Breast epithelium (tissue), 4 donors: ENCODE measurements at regions not wholly inside any gene's neighbourhood (a gene's known extent, or its start where the extent isn't known, plus 50 kb on each side); places are given as distances from the start of the nearest gene placed in this dataset.

Source experiments
- DNase-seq, 2 donors: peaks; one replicate each; pipeline ENCODE4 v3.0.0-alpha.2; 2019; ENCODE audit warnings: low spot score in 2 of 2
- H3K27ac ChIP-seq, 2 donors: fragments of 200-600 bp; sonication (generic) in 1 of 2; one replicate each; pipeline ENCODE4 v1.5.1; 2016 to 2019; ENCODE audit warnings: mild to moderate bottlenecking in 1 of 2
- H3K27me3 ChIP-seq, 2 donors: fragments of 200-600 bp; sonication (generic) in 1 of 2; one replicate each; pipeline versions ENCODE4 v1.5.1 to v1.6.0; 2017 to 2019; ENCODE audit warnings: control low read depth in 1 of 2, mild to moderate bottlenecking in 1 of 2
- H3K36me3 ChIP-seq: fragments of 200-600 bp; one replicate; pipeline ENCODE4 v1.5.1; 2019
- H3K4me1 ChIP-seq, 2 donors: fragments of 200-600 bp; sonication (generic); one replicate each; pipeline ENCODE4 v1.5.1; 2016 to 2019; ENCODE audit warnings: control low read depth in 1 of 2
- H3K4me3 ChIP-seq, 3 donors: fragments of 200-600 bp; sonication (generic); 1 replicate in 2 of 3; 2 replicates in 1 of 3; pipeline ENCODE4 v1.5.1; 2016 to 2019; ENCODE audit warnings: mild to moderate bottlenecking in 3 of 3, moderate library complexity in 2 of 3
- H3K9me3 ChIP-seq, 2 donors: fragments of 200-600 bp; sonication (generic) in 1 of 2; one replicate each; pipeline ENCODE4 v1.5.1; 2016 to 2019; ENCODE audit warnings: control low read depth in 1 of 2
- POLR2A ChIP-seq: fragments of 450-650 bp; IDR thresholded peaks from one replicate; pipeline ENCODE4 v1.6.1; 2016; ENCODE audit warnings: antibody characterized with exemption, mild to moderate bottlenecking, moderate library complexity
- POLR2AphosphoS5 ChIP-seq, 3 donors: sonication (generic); formaldehyde crosslinking; IDR thresholded peaks; one replicate each; pipeline ENCODE4 v1.6.1; 2017; ENCODE audit warnings: antibody characterized with exemption in 3 of 3
- intact Hi-C: fragments of 100-400 bp; cut with DNase I; formaldehyde crosslinking; loops from one replicate; pipeline ENCODE4 v1.15.1; 2023; ENCODE audit warnings: low total_unique reads
- TF ChIP-seq, protein P1 (sequence below), 3 donors: fragments of 450-650 bp; IDR thresholded peaks; one replicate each; pipeline ENCODE4 v1.5.1; 2016 to 2017; ENCODE audit warnings: antibody characterized with exemption in 3 of 3, mild to moderate bottlenecking in 3 of 3, moderate library complexity in 3 of 3

DNA sequence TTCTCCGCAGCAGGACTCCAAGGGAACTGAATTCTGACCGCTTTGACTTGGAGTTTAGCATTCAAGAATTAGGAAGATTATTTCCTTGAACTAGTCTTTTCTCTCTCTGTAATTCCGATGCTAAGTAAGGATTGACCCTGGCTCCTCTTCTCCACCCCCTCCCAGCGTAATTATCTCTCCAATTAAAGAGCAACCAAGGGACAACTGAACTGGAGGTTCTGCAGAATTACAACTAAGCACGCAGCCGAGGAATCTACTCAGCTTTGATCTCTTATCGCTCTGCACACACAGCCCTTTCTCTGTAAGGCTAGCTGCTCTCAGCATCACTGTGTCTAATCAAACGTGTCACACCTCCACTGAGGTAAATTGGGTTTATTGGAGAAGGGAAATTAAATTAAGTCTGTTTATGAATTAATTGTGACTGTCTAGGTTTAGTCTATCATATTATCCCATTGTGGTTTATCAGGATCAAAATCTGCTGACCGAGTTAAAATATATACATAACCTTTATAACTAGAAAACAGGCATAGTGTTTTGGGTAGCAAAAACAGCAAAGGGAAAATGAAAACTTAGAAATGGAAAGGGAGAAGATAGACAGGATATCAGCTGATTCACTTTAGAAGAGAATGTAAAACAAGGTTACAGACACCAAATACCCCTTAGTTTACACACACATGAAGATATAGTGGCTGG lies 241.3 kb upstream of the LARGE1 start:
- Histone ChIP-seq H3K4me1 (no peaks in the 10 kb centered on the region), H3K4me3 (no peak overlapping the region), H3K27me3 (no peaks in the 10 kb centered on the region), H3K36me3 (no peaks in the 10 kb centered on the region), H3K9me3 (no peaks in the 10 kb centered on the region), H3K27ac (no peak overlapping the region)
- DNase-seq, result no peak
- intact Hi-C loops, result no loop called here
- TF ChIP-seq, protein P1, sequence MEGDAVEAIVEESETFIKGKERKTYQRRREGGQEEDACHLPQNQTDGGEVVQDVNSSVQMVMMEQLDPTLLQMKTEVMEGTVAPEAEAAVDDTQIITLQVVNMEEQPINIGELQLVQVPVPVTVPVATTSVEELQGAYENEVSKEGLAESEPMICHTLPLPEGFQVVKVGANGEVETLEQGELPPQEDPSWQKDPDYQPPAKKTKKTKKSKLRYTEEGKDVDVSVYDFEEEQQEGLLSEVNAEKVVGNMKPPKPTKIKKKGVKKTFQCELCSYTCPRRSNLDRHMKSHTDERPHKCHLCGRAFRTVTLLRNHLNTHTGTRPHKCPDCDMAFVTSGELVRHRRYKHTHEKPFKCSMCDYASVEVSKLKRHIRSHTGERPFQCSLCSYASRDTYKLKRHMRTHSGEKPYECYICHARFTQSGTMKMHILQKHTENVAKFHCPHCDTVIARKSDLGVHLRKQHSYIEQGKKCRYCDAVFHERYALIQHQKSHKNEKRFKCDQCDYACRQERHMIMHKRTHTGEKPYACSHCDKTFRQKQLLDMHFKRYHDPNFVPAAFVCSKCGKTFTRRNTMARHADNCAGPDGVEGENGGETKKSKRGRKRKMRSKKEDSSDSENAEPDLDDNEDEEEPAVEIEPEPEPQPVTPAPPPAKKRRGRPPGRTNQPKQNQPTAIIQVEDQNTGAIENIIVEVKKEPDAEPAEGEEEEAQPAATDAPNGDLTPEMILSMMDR (IDR thresholded peaks at IDR 0.05), result no peak
- no peak for TF ChIP-seq POLR2A
- TF ChIP-seq POLR2AphosphoS5 (IDR thresholded peaks at IDR 0.05), result no peak

DNA sequence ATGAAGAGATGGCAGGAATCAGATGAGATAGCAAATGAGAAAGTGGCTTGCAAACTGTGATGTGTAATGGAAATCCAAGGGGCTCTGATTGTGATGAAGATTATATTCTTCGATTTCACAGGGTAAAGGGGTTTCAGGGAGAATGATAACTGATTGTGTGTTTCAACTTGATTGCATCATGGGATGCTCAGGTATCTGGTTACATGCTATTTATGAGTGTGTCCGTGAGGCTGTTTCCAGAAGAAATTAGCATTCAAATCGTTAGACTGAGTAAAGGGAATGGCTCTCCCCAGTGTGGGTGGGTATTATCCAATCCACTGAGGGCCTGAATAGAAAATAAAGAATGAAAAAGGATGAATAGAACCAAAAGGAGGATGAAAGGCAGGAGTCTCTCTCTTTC lies 278.7 kb upstream of the LARGE1 start:
- Histone ChIP-seq H3K9me3 (no peaks in the 10 kb centered on the region), H3K36me3 (no peaks in the 10 kb centered on the region), H3K4me1 (no peaks in the 10 kb centered on the region), H3K4me3 (no peak overlapping the region), H3K27ac (no peak overlapping the region), H3K27me3 (no peaks in the 10 kb centered on the region)
- TF ChIP-seq POLR2AphosphoS5 (IDR thresholded peaks at IDR 0.05) (no peak), POLR2A (no peak)
- TF ChIP-seq, protein P1 (IDR thresholded peaks at IDR 0.05), result no peak
- intact Hi-C loops, result no loop called here
- DNase-seq, result no peak

DNA sequence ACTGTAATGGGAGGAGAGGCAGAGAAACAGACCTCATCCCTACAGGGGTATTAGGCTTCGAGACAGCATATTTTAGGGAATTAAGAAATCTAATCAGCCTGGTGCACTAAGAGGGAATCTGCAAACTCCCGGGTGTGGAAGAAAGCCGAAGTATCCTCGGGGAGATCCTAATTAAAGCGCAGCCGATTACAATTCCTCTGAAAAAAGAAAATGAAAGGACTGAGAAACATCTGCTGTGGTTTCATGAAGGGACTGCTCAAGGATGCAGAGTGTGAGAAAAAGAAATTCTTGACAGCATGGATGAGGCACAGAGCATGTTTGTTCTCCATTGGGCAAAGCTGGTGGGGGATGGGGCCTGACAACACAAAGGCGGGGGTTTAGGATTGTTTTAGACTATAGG lies 290.0 kb upstream of the LARGE1 start:
- TF ChIP-seq POLR2A (no peak), POLR2AphosphoS5 (IDR thresholded peaks at IDR 0.05) (no peak)
- TF ChIP-seq, protein P1 (IDR thresholded peaks at IDR 0.05), result no peak
- H3K9me3 ChIP-seq, result peaks cover 0 to 13% of the 10 kb centered on the region in 2 donors
- intact Hi-C loops, result loop anchor here (5.0 kb wide), 1 partner anchor 603 kb away; no protein-coding TSS in a partner anchor

DNA sequence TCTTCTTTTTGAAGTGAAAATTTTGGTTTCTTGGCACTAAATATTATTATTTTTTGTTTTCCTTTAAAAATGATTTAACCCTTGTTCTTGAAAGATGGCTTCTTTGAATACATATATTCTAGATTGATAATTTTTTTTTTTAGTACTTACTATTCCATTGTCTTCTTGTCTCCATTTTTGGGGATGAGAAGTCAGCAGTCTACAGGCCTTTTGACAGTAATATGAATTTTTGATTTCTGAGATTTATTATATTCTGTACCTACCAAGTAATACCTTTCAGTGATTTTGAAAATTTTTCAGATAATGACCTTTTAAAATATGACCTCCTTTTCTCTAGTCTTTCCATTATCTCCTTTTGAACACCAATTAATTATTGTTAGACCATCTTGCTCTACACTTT lies 294.1 kb upstream of the LARGE1 start:
- intact Hi-C loops, result loop anchor here (5.0 kb wide), 1 partner anchor 607 kb away; no protein-coding TSS in a partner anchor
- DNase-seq, result no peak
- Histone ChIP-seq H3K36me3 (no peaks in the 10 kb centered on the region), H3K27ac (no peak overlapping the region), H3K27me3 (no peaks in the 10 kb centered on the region), H3K4me3 (no peak overlapping the region), H3K4me1 (no peaks in the 10 kb centered on the region), H3K9me3 (peaks cover 0 to 13% of the 10 kb centered on the region in 2 donors)
- TF ChIP-seq POLR2A (no peak), POLR2AphosphoS5 (IDR thresholded peaks at IDR 0.05) (no peak)
- TF ChIP-seq, protein P1 (IDR thresholded peaks at IDR 0.05), result no peak

More for the DNA sequence above, 290.0 kb upstream of the LARGE1 start:
- Histone ChIP-seq H3K27me3 (no peaks in the 10 kb centered on the region), H3K36me3 (no peaks in the 10 kb centered on the region), H3K4me3 (no peak overlapping the region), H3K27ac (no peak overlapping the region), H3K4me1 (no peaks in the 10 kb centered on the region)
- DNase-seq, result no peak

- Histone ChIP-seq H3K27me3 (no peaks in the 10 kb centered on the region), H3K36me3 (no peaks in the 10 kb centered on the region), H3K4me1 (no peaks in the 10 kb centered on the region), H3K4me3 (no peak overlapping the region), H3K9me3 (no peaks in the 10 kb centered on the region), H3K27ac (no peak overlapping the region)
- TF ChIP-seq POLR2A (no peak), POLR2AphosphoS5 (IDR thresholded peaks at IDR 0.05) (no peak)
- TF ChIP-seq, protein P1 (IDR thresholded peaks at IDR 0.05), result no peak
- DNase-seq, result no peak
- intact Hi-C loops, result no loop called here
These were observed 305.0 kb upstream of the LARGE1 start for GRCh38 chr22:34225278-34225677.
